NCI-H146 treated with DMSO at 0.1 percent for 48 hours (cell line): ENCODE measurements at regions not wholly inside any gene's neighbourhood (a gene's known extent, or its start where the extent isn't known, plus 50 kb on each side); places are given as distances from the start of the nearest gene placed in this dataset.
A peak's percentile ranks its signal among the peaks of the same experiment; 100 is the strongest.

Experiments
- DNase-seq: peaks from one replicate; lab custom pipeline; 2025; ENCODE audit not compliant: unreplicated experiment; lab: John Stamatoyannopoulos, UW

DNA sequence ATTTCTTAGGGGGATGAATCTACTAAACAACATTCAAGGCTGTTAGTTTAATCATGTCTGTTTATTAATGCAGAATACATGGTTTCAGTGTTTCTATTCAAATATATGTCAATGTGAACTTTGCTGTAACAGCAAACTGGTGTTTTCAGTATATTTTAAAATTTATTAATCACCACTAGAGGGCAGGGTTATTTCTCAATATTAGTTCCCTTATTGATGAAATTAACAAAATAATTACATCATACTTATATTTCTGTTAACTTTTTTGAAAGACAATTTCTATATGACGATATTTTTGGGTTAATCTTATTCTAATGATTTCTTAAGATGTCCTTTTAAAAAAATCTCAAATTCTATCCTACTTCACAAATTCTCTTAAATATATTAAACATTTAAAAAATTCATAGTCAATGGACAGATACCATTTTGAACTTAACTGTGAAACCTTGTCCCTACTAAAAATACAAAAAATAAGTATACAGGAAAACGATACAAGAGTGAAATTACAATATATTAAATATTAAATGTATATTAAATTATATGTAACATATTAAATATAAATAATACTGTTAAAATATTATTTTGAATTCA is 1034.1 kb upstream of the PRMT6 start:
- DNase-seq, result peak; percentile 14

- DNase-seq, result no peak
Measured at GRCh38 chr1:106027871-106028270, 1028.6 kb upstream of the PRMT6 start.

- DNase-seq, result no peak
Measured at GRCh38 chr1:106037526-106037925, 1018.9 kb upstream of the PRMT6 start.

GRCh38 chr1:106038260-106038659 is 1018.2 kb upstream of the PRMT6 start:
- no peak for DNase-seq

- no peak for DNase-seq
Measured at GRCh38 chr1:106043971-106044370, 1012.5 kb upstream of the PRMT6 start.

- no peak for DNase-seq
Measured at GRCh38 chr1:106047210-106047609, 1009.3 kb upstream of the PRMT6 start.

DNA sequence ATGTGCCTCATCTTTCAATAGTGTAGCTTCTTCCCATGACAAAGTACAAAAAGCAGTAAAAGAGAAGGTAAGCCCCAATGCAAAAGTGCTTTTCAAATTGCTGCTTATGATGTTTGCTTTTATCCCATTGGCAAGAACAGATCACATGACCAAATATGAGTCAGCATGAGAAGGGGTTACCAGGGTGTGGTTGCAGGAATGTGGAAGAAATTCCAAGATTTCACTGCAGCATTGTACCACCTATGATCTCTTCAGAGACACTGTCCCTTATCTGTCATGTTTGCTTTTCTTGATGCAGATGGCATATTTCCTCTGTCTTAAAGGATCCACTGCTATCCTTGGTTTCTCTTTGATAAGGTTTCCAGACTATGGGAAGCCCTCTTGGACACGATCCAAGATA is 1006.9 kb upstream of the PRMT6 start:
- no peak for DNase-seq

GRCh38 chr1:106055855-106056254 is 1000.6 kb upstream of the PRMT6 start:
- no peak for DNase-seq

- DNase-seq, result no peak
Measured at GRCh38 chr1:106061586-106062495, 994.6 kb upstream of the PRMT6 start.

- peak; percentile 91 for DNase-seq
Measured at GRCh38 chr1:106063510-106063909, 993.0 kb upstream of the PRMT6 start.

DNA sequence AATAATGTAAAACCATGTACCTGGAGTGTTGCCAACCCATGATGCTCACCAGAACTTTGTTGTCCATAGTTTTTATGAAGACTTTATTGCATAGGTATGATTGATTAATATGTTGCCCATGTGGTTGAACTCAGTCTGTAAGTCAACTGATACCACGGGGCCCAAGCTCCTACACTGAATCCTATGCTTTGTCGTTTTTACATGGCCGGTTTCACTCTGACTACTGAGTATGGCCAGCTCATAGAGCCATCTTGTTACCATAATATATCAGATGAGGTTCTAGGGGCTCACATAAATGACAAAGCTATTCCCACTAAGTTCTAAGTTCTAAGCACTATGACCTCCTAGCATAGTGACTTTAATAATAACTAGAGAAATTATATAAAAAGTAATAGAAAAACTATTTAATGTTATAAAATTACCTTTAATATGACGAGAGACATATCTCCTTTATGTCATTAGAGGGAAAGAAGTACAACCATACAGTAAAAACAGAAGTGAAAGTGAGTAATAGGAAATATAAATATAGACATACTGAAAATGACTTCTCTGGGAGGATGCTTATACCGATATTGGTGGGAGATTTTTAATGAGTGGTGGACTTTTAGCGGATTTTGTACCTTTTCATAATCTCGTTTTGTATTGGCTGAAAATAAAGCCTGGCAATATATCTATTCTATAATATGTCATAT is 983.4 kb upstream of the PRMT6 start:
- no peak for DNase-seq

DNA sequence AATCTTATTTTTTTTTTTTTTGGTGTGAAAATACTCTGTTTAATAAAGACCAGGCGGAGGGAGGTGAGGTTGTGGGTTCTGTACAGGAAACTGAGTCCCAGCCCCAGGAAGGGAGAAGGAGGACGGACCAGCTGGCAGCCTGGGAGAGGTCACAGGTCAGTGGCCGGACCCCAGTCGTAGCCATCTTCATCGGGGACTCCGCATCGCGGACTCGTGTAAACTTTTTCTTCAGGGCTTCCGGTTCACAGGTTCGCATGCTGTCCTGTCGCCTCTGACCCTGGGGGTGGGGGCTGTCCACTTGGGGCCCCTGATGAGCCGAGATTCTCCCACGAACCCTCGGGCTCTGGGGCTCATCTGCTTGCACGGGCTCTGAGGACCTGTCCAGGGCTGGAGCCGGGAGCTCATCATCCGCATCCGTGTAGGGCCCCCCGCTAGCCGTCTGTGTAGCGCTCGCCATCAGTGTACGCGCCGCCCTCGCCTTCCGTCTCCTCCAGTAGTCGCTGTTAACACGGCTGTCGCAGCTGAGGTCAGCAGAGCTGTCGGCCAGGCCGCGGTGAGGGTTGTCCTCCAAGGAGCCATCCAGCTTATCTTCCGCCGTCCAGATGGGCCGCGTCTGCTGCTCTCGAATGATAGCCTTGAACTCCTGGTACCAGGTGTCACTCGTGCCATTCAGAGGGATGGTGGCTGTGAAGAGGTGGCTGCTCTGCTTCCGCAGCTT is 975.7 kb upstream of the PRMT6 start:
- no peak for DNase-seq

- DNase-seq, result no peak
Measured at GRCh38 chr1:106111044-106111443, 945.4 kb upstream of the PRMT6 start.

DNA sequence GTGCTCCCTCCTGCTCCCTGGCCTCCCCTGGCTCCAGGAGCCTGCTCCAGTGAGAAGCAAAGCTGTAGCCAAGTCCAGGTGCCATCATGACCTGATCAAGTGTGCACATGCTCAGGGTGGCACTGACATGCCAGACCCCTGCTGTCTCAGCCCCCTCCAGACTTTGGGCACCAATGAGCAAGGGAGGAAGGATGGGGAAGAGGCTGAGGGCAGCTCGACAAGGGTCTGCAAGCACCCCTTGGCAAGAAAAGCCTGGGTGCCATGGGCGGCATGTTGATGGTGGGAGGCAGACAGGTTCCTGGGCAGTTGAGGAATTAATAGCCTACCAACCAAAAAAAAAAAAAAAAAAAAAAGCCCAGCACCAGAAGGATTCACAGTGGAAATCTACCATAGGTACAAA is 942.6 kb upstream of the PRMT6 start:
- DNase-seq, result no peak

- no peak for DNase-seq
Measured at GRCh38 chr1:106120789-106121188, 935.7 kb upstream of the PRMT6 start.

DNA sequence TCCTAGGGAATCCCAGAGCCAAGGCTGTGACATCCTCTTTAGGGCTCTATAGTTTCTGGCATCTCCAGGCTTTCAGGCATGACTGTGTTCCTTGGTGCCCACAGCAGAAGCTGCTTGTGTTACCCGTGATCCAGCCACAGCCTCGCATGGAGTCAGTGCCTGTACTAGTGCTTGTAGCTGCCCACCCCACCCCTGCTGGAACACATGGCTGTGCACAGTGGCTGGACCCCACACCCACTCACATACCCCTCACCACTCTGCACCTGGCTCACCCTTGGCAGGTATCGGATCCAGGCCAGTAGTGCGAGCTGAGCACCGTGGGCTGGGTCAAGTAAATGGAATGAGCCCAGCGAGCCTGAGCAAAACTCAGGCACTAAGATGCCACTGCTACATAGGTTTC is 934.7 kb upstream of the PRMT6 start:
- no peak for DNase-seq

- DNase-seq, result peak; percentile 58
Measured at GRCh38 chr1:106134561-106134960, 921.9 kb upstream of the PRMT6 start.

- DNase-seq, result no peak
Measured at GRCh38 chr1:106173101-106173500, 883.4 kb upstream of the PRMT6 start.

DNA sequence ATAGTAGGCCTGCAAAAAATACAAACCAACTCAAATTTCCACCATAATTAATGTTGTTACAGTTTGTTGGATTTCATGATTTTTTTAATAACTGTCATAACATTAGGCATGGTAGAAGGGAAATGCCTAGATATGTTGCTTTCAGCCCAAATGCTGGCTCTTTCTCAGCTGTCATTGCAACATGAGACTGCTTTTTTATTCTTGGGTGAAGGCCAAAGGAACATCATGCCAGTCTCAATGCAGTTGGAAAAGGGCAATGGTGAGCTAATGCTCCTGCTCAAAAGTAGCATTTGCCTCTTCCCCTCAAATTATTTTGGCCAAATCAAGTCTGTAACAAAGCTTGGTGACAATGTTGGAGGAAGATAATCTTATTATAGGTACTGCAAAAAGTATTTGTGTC is 877.7 kb upstream of the PRMT6 start:
- DNase-seq, result no peak

- no peak for DNase-seq
Measured at GRCh38 chr1:106181866-106182265, 874.6 kb upstream of the PRMT6 start.

- DNase-seq, result no peak
Measured at GRCh38 chr1:106185089-106185488, 871.4 kb upstream of the PRMT6 start.
